Osteoblast (primary cell): ENCODE measurements at regions not wholly inside any gene's neighbourhood (a gene's known extent, or its start where the extent isn't known, plus 50 kb on each side); places are given as distances from the start of the nearest gene placed in this dataset.
"Not testable (repeated sequence)": the region's sequence is repeated elsewhere in the genome, so short reads cannot be mapped to it uniquely, and the experiment has no call there.

Experiments
- DNase-seq: peaks from one replicate; pipeline ENCODE4 v3.0.0; 2011; ENCODE audit warnings: low spot score, mixed read lengths; ENCODE audit not compliant: insufficient read length; ENCODE audit errors: missing footprints
- H2AFZ ChIP-seq: 2 replicates; pipeline ENCODE4 v1.6.0; 2011; ENCODE audit warnings: mild to moderate bottlenecking, low read length
- H3K27ac ChIP-seq: 2 replicates; pipeline ENCODE4 v1.5.1; 2011; ENCODE audit warnings: mild to moderate bottlenecking, low read depth, low read length, moderate library complexity
- H3K27me3 ChIP-seq: 2 replicates; pipeline ENCODE4 v1.6.0; 2012; ENCODE audit warnings: mild to moderate bottlenecking, control low read depth, inconsistent platforms, low read length, moderate library complexity; ENCODE audit not compliant: insufficient read depth
- H3K36me3 ChIP-seq: 2 replicates; pipeline ENCODE4 v1.5.1; 2011; ENCODE audit warnings: mild to moderate bottlenecking, low read length, control low read depth, moderate library complexity; ENCODE audit not compliant: insufficient read depth
- H3K4me1 ChIP-seq: 2 replicates; pipeline ENCODE4 v1.5.1; 2011; ENCODE audit warnings: mild to moderate bottlenecking, low read length, control low read depth, moderate library complexity; ENCODE audit not compliant: insufficient read depth
- H3K4me2 ChIP-seq: 2 replicates; pipeline ENCODE4 v1.6.0; 2011; ENCODE audit warnings: mild to moderate bottlenecking, low read length; ENCODE audit not compliant: insufficient read depth
- H3K4me3 ChIP-seq: fragments of 200-600 bp; sonication (generic); 3 replicates; pipeline ENCODE4 v1.5.1; 2012; ENCODE audit warnings: mild to moderate bottlenecking, low read length, inconsistent platforms; ENCODE audit not compliant: insufficient read depth
- H3K79me2 ChIP-seq: 2 replicates; pipeline ENCODE4 v1.6.0; 2012; ENCODE audit warnings: mild to moderate bottlenecking, low read length, control low read depth, inconsistent platforms; ENCODE audit not compliant: insufficient read depth
- H3K9me3 ChIP-seq: 2 replicates; pipeline ENCODE4 v1.5.1; 2011; ENCODE audit warnings: low read depth, low read length, control low read depth
- H4K20me1 ChIP-seq: 2 replicates; pipeline ENCODE4 v1.6.0; 2012; ENCODE audit warnings: mild to moderate bottlenecking, low read length, control low read depth; ENCODE audit not compliant: insufficient read depth
- TF ChIP-seq, protein P1 (sequence below): IDR thresholded peaks from 2 replicates; pipeline ENCODE4 v1.5.1; 2011; ENCODE audit warnings: mild to moderate bottlenecking, low read depth, low read length, moderate library complexity; ENCODE audit errors: extremely low read depth

DNA sequence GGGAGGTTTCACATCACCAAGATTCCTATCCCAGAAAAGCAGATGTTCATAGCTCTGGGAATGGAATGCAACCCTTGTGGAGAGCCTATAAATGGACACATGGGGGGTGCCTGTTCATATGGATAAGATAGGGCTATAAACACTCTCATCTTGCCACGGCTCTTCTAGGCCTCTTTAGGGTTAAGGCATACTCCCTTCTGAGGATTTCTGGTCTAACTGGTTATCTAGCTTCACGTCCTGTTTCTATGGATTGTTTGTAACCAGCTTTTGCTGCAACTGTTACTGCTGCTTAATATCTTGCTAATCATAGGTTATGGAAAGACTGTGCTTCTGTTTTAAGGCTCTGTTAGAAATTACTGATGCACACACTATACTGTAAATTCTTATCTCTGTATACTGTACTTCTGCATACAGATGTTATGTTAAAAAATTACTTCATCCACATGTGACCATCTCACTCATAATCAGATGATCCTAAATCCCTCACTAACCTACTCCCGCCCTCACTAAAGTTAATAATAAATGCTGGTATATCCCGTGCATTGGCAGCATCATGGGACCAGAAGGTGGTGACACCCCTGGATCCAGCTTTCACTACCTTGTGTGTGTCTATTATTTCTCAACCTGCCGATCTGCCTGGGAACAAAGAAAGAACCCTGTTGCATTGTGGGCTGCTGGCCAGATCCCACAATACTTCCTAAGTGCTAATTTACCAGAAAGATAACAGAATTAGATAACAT lies 68.7 kb downstream of the PRKAB2 start:
- H4K20me1 ChIP-seq, H3K4me3 ChIP-seq, H3K79me2 ChIP-seq, H2AFZ ChIP-seq, H3K9me3 ChIP-seq, H3K27ac ChIP-seq, H3K36me3 ChIP-seq, DNase-seq, H3K4me2 ChIP-seq, H3K4me1 ChIP-seq: not testable (repeated sequence)
- H3K27me3 ChIP-seq, result peaks cover 13% of the 10 kb centered on the region

DNA sequence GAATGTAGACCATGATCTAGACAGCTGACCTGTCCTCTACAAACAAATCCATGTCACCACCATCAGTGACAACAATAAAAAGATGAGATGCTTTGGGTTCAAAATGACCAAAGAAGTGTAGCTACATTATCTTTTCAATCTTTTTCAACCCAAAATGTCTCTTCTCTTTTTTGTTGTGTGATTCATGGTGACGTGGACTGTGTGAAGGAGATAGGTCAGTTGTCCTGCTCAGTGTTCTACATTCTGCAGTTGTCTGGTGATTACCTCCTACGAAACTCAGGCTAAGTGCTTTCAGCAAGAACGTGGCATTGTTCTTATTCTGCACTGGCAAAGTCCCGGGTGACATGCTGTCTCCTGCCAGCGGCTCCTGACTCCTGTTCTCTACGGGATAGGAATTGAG lies 73.1 kb downstream of the PRKAB2 start:
- TF ChIP-seq, protein P1, sequence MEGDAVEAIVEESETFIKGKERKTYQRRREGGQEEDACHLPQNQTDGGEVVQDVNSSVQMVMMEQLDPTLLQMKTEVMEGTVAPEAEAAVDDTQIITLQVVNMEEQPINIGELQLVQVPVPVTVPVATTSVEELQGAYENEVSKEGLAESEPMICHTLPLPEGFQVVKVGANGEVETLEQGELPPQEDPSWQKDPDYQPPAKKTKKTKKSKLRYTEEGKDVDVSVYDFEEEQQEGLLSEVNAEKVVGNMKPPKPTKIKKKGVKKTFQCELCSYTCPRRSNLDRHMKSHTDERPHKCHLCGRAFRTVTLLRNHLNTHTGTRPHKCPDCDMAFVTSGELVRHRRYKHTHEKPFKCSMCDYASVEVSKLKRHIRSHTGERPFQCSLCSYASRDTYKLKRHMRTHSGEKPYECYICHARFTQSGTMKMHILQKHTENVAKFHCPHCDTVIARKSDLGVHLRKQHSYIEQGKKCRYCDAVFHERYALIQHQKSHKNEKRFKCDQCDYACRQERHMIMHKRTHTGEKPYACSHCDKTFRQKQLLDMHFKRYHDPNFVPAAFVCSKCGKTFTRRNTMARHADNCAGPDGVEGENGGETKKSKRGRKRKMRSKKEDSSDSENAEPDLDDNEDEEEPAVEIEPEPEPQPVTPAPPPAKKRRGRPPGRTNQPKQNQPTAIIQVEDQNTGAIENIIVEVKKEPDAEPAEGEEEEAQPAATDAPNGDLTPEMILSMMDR, result no peak
- H3K79me2 ChIP-seq, result no peaks in the 10 kb centered on the region
- no peaks in the 10 kb centered on the region for H4K20me1 ChIP-seq
- H3K27ac ChIP-seq, result no peak overlapping the region
- H3K9me3 ChIP-seq, result no peaks in the 10 kb centered on the region
- no peaks in the 10 kb centered on the region for H3K27me3 ChIP-seq
- DNase-seq, result no peak
- no peaks in the 10 kb centered on the region for H3K36me3 ChIP-seq
- no peak overlapping the region for H3K4me2 ChIP-seq
- H3K4me1 ChIP-seq, result no peaks in the 10 kb centered on the region
- H3K4me3 ChIP-seq, result no peak overlapping the region
- no peak overlapping the region for H2AFZ ChIP-seq

DNA sequence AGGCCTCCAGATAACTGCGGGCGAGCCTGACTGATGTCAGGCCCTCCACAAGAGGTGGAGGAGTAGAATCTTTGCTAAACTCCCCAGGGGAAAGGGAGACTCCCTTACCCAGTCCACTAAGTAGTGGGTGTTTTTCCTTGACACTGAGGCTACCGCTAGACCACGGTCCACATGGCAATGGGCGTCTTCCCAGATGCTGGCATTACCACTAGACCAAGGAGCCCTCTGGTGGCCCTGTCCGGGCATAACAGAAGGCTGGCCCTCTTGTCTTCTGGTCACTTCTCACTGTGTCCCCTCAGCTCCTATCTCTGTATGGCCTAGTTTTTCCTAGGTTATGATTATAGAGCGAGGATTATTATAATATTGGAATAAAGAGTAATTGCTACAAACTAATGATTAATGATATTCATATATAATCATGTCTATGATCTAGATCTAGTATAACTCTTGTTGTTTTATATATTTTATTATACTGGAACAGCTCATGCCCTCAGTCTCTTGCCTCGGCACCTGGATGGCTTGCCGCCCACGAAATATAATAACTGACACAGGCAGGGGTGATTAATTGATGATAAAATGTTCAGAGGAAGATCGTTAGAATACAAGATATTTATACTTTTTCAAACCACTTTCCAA lies 73.8 kb downstream of the PRKAB2 start:
- TF ChIP-seq, protein P1, result peak; percentile 41
- DNase-seq, H3K4me2 ChIP-seq: not testable (repeated sequence)

DNA sequence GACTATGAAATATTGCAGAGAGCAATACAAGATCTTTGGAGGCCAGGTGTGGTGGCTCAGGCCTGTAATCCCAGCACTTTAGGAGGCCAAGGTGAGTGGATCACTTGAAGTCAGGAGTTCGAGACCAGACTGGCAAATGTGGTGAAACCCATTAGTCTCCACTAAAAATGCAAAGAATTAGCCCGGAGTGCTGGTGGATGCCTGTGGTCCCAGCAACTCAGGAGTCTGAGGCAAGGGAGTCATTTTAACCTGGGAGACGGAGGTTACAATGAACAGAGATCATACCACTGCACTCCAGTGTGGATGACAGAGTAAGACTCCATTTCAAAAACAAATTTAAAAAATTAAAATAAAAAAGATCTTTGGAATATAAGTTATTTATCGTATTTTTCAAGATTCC lies 76.6 kb downstream of the PRKAB2 start:
- Histone ChIP-seq H3K36me3 (no peaks in the 10 kb centered on the region), H3K27ac (no peak overlapping the region), H3K4me3 (no peak overlapping the region), H3K4me1 (no peaks in the 10 kb centered on the region), H2AFZ (no peak overlapping the region), H3K9me3 (no peaks in the 10 kb centered on the region), H3K79me2 (no peaks in the 10 kb centered on the region), H3K4me2 (no peak overlapping the region), H4K20me1 (no peaks in the 10 kb centered on the region), H3K27me3 (peaks cover 6% of the 10 kb centered on the region)
- TF ChIP-seq, protein P1, result no peak
- DNase-seq, result no peak

More for the DNA sequence above, 73.8 kb downstream of the PRKAB2 start:
- H2AFZ ChIP-seq, H4K20me1 ChIP-seq, H3K4me3 ChIP-seq, H3K27me3 ChIP-seq, H3K4me1 ChIP-seq, H3K9me3 ChIP-seq, H3K36me3 ChIP-seq, H3K79me2 ChIP-seq, H3K27ac ChIP-seq: not testable (repeated sequence)
